ENCODE measurements at regions not wholly inside any gene's neighbourhood (a gene's known extent, or its start where the extent isn't known, plus 50 kb on each side); places are given as distances from the start of the nearest gene placed in this dataset.

DNA sequence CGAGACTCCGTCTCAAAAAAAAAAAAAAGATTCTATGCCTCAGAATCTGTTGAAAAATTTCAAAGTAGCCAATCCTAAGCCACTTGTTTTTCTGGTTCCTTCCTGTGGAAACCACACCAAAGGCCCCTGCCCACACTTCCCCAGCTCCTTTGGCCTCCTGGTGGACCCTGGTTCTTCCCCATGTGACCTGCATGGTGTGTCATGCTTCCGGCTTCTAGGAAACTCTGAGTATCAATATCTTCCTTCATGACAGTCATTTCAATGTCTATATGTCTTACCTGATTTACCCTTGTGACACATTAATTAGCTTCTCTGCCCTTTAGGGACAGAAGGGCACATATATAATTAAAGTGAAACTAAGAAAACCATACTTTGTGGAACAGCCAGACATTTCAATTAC is 80.4 kb upstream of the GRB10 start (continued):
- TF ChIP-seq, protein P1, sequence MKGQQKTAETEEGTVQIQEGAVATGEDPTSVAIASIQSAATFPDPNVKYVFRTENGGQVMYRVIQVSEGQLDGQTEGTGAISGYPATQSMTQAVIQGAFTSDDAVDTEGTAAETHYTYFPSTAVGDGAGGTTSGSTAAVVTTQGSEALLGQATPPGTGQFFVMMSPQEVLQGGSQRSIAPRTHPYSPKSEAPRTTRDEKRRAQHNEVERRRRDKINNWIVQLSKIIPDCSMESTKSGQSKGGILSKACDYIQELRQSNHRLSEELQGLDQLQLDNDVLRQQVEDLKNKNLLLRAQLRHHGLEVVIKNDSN (IDR thresholded peaks at IDR 0.05; ENCODE audit: borderline replicate concordance, low read depth), result no peak

DNA sequence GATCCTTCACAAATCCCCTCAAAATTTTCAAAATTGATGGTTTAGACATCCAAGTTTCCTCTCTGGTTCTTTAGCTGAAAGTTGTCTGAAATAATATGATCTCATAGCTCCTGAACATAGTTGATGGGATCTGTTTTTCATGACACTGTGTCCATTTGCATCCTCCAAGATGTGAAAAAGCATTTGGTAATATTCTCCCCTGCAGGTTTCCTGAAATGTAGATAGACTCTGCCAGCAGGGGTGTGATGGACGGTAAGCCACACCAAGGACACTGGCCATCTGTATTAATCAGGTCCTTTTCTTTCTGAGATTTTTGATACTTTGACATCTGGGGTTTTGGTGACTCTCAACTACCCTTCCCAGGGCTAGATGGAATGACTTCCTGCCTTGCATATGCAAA is 79.6 kb upstream of the GRB10 start:
- POLR2A ChIA-PET, result no interaction called here
- H3F3A ChIP-seq (replicated peaks; ENCODE audit: insufficient read depth), result no peaks in the 10 kb centered on the region
- no peaks in the 10 kb centered on the region for H3K9me3 ChIP-seq
- 19% methylated on average over 1 of the region's 1 CpG for WGBS (ENCODE audit: low lambda C conversion rate)
- H3K27me3 ChIP-seq (ENCODE audit: insufficient read depth), result no peaks in the 10 kb centered on the region
- CTCF ChIA-PET, result no interaction called here
- no peak overlapping the region for H3K4me3 ChIP-seq (ENCODE audit: low read depth in 2 of 2, low read length in 1 of 2)
- no peaks in the 10 kb centered on the region for H3K36me3 ChIP-seq (replicated peaks in 1 of 2; ENCODE audit: control insufficient read depth in 1 of 2, insufficient read depth in 2 of 2, low read length in 1 of 2)
- H3K9ac ChIP-seq, result no peak overlapping the region
- no peaks in the 10 kb centered on the region for H3K9me2 ChIP-seq
- H2AFZ ChIP-seq (ENCODE audit: low read depth), result no peak overlapping the region
- H3K4me1 ChIP-seq (ENCODE audit: control insufficient read depth in 1 of 2, insufficient read depth in 2 of 2, low read depth in 1 of 2, low read length in 1 of 2), result no peaks in the 10 kb centered on the region
- no peaks in the 10 kb centered on the region for H4K20me1 ChIP-seq (ENCODE audit: insufficient read depth)
- H3K4me2 ChIP-seq, result no peak overlapping the region
- no peak for DNase-seq
- TF ChIP-seq TEAD4 (IDR thresholded peaks at IDR 0.05; ENCODE audit: borderline replicate concordance, insufficient read depth), result no peak
- no peak for TF ChIP-seq NFIC (IDR thresholded peaks at IDR 0.05; ENCODE audit: borderline replicate concordance)
- TF ChIP-seq RCOR1 (IDR thresholded peaks at IDR 0.05; ENCODE audit: low read length), result no peak
- no peak for TF ChIP-seq FOXM1 (IDR thresholded peaks at IDR 0.05; ENCODE audit: low read depth)
- TF ChIP-seq JUND (IDR thresholded peaks at IDR 0.05), result no peak
- no peak for TF ChIP-seq YY1 (IDR thresholded peaks at IDR 0.05; ENCODE audit: low read depth)
- TF ChIP-seq MEF2A (IDR thresholded peaks at IDR 0.05; ENCODE audit: borderline replicate concordance, low read depth), result no peak
- TF ChIP-seq, protein P2, sequence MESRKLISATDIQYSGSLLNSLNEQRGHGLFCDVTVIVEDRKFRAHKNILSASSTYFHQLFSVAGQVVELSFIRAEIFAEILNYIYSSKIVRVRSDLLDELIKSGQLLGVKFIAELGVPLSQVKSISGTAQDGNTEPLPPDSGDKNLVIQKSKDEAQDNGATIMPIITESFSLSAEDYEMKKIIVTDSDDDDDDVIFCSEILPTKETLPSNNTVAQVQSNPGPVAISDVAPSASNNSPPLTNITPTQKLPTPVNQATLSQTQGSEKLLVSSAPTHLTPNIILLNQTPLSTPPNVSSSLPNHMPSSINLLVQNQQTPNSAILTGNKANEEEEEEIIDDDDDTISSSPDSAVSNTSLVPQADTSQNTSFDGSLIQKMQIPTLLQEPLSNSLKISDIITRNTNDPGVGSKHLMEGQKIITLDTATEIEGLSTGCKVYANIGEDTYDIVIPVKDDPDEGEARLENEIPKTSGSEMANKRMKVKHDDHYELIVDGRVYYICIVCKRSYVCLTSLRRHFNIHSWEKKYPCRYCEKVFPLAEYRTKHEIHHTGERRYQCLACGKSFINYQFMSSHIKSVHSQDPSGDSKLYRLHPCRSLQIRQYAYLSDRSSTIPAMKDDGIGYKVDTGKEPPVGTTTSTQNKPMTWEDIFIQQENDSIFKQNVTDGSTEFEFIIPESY (IDR thresholded peaks at IDR 0.05; ENCODE audit: borderline replicate concordance, low read depth), result no peak
- no peak for TF ChIP-seq SMC3 (IDR thresholded peaks at IDR 0.05; ENCODE audit: low read depth, low read length)
- no peak for TF ChIP-seq RAD21 (IDR thresholded peaks at IDR 0.05; ENCODE audit: low read length)
- TF ChIP-seq EZH2phosphoT487 (IDR thresholded peaks at IDR 0.05; ENCODE audit: borderline replicate concordance, low read depth), result no peak
- TF ChIP-seq, protein P3, sequence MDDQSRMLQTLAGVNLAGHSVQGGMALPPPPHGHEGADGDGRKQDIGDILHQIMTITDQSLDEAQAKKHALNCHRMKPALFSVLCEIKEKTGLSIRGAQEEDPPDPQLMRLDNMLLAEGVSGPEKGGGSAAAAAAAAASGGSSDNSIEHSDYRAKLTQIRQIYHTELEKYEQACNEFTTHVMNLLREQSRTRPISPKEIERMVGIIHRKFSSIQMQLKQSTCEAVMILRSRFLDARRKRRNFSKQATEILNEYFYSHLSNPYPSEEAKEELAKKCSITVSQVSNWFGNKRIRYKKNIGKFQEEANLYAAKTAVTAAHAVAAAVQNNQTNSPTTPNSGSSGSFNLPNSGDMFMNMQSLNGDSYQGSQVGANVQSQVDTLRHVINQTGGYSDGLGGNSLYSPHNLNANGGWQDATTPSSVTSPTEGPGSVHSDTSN (IDR thresholded peaks at IDR 0.05), result no peak
- TF ChIP-seq, protein P1 (IDR thresholded peaks at IDR 0.05; ENCODE audit: borderline replicate concordance, low read depth), result no peak
- no peak for TF ChIP-seq EP300 (IDR thresholded peaks at IDR 0.05; ENCODE audit: borderline replicate concordance in 1 of 2, low read depth in 1 of 2, low read length in 1 of 2)
- no peak for TF ChIP-seq FOSL2 (IDR thresholded peaks at IDR 0.05; ENCODE audit: borderline replicate concordance, low read depth)
- TF ChIP-seq, protein P4, sequence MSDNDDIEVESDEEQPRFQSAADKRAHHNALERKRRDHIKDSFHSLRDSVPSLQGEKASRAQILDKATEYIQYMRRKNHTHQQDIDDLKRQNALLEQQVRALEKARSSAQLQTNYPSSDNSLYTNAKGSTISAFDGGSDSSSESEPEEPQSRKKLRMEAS (IDR thresholded peaks at IDR 0.05; ENCODE audit: low read depth), result no peak
- no peak for TF ChIP-seq RFX5 (IDR thresholded peaks at IDR 0.05; ENCODE audit: low read length)
- TF ChIP-seq RXRA (IDR thresholded peaks at IDR 0.05; ENCODE audit: borderline replicate concordance, low read depth), result no peak
- H3K79me2 ChIP-seq (ENCODE audit: insufficient read depth), result no peaks in the 10 kb centered on the region
- H3K27ac ChIP-seq (ENCODE audit: low read depth in 2 of 2, low read length in 1 of 2), result no peak overlapping the region

All from SK-N-SH (cell line).